ENCODE measurements at regions not wholly inside any gene's neighbourhood (a gene's known extent, or its start where the extent isn't known, plus 50 kb on each side); places are given as distances from the start of the nearest gene placed in this dataset.

GRCh38 chr7:130906575-130906974, 172.6 kb upstream of the KLF14 start:
- TF ChIP-seq CTCF (conservative IDR thresholded peaks at IDR 0.05 in 1 of 2, IDR thresholded peaks at IDR 0.05 in 1 of 2; ENCODE audit: extremely low read depth in 1 of 2, insufficient read depth in 1 of 2, low read depth in 1 of 2, low read length in 2 of 2) (no peak), EZH2 (IDR thresholded peaks at IDR 0.05; ENCODE audit: borderline replicate concordance, low read length) (no peak)

Measured in mammary epithelial cell (primary cell).